SK-N-SH (cell line): ENCODE measurements at regions not wholly inside any gene's neighbourhood (a gene's known extent, or its start where the extent isn't known, plus 50 kb on each side); places are given as distances from the start of the nearest gene placed in this dataset.

Experiments used
- CTCF ChIA-PET: fragments of 300-600, 350-600 bp; formaldehyde crosslinking; extraction: SDS; loops from one replicate; lab custom pipeline; 2021; lab: Yijun Ruan, JAX
- POLR2A ChIA-PET: fragments of 350-600 bp; sonication (Branson Sonifier 250); formaldehyde crosslinking; extraction: SDS; loops from one replicate; lab custom pipeline; 2020; ENCODE audit warnings: antibody characterized with exemption, inconsistent platforms; lab: Yijun Ruan, JAX
- DNase-seq: peaks from one replicate; pipeline ENCODE4 v3.0.0; 2012
- H2AFZ ChIP-seq: fragments of 200-600 bp; sonication (generic); 2 replicates; pipeline ENCODE4 v1.8.1; 2016; ENCODE audit warnings: antibody characterized with exemption, mild to moderate bottlenecking, low read depth
- H3F3A ChIP-seq: fragments of 200-600 bp; sonication (generic); replicated peaks from 2 replicates; pipeline ENCODE3; 2016; ENCODE audit warnings: antibody characterized with exemption, mild to moderate bottlenecking; ENCODE audit not compliant: insufficient read depth
- H3K27ac ChIP-seq, 2 experiments: fragments of 200-500 bp in 1 of 2; fragments of 200-600 bp in 1 of 2; sonication (Bioruptor generic) in 1 of 2; sonication (generic), shearing (Covaris generic) in 1 of 2; 2 replicates each; pipeline versions ENCODE4 v1.5.1 to v1.6.1; 2014 to 2016; ENCODE audit warnings: low read depth in 2 of 2, inconsistent platforms in 1 of 2, low read length in 1 of 2, mild to moderate bottlenecking in 1 of 2, mixed read lengths in 1 of 2
- H3K27me3 ChIP-seq: fragments of 200-600 bp; sonication (generic), shearing (Covaris generic); 2 replicates; pipeline ENCODE4 v1.6.1; 2016; ENCODE audit warnings: mixed run types; ENCODE audit not compliant: insufficient read depth
- H3K36me3 ChIP-seq, 2 experiments: fragments of 200-500 bp in 1 of 2; fragments of 200-600 bp in 1 of 2; sonication (Bioruptor generic) in 1 of 2; sonication (generic) in 1 of 2; replicated peaks in 1 of 2; 2 replicates each; pipeline versions ENCODE3 to v1.5.1; 2014 to 2016; ENCODE audit warnings: low read length in 1 of 2, mild to moderate bottlenecking in 1 of 2; ENCODE audit not compliant: insufficient read depth in 2 of 2, control insufficient read depth in 1 of 2
- H3K4me1 ChIP-seq, 2 experiments: fragments of 200-500 bp in 1 of 2; fragments of 200-600 bp in 1 of 2; sonication (Bioruptor generic) in 1 of 2; sonication (generic), shearing (Covaris generic) in 1 of 2; 2 replicates each; pipeline versions ENCODE4 v1.5.1 to v1.6.1; 2014 to 2016; ENCODE audit warnings: low read depth in 1 of 2, low read length in 1 of 2, mixed run types in 1 of 2; ENCODE audit not compliant: insufficient read depth in 2 of 2, control insufficient read depth in 1 of 2
- H3K4me2 ChIP-seq: fragments of 200-600 bp; sonication (generic), shearing (Covaris generic); 2 replicates; pipeline ENCODE4 v1.6.1; 2017; ENCODE audit warnings: mixed run types
- H3K4me3 ChIP-seq, 2 experiments: fragments of 200-500 bp in 1 of 2; fragments of 200-600 bp in 1 of 2; sonication (Bioruptor generic) in 1 of 2; sonication (generic), shearing (Covaris generic) in 1 of 2; 2 replicates each; pipeline versions ENCODE4 v1.5.1 to v1.8.1; 2014 to 2016; ENCODE audit warnings: low read depth in 2 of 2, inconsistent platforms in 1 of 2, low read length in 1 of 2, mild to moderate bottlenecking in 1 of 2, mixed read lengths in 1 of 2, moderate library complexity in 1 of 2
- H3K79me2 ChIP-seq: fragments of 200-600 bp; sonication (generic); 2 replicates; pipeline ENCODE4 v1.8.1; 2017; ENCODE audit warnings: mild to moderate bottlenecking; ENCODE audit not compliant: insufficient read depth
- H3K9ac ChIP-seq: fragments of 200-600 bp; sonication (generic); 2 replicates; pipeline ENCODE4 v1.6.1; 2017; ENCODE audit warnings: mixed run types
- H3K9me2 ChIP-seq: fragments of 200-600 bp; sonication (generic); 2 replicates; pipeline ENCODE4 v1.6.1; 2017; ENCODE audit warnings: mixed run types
- H3K9me3 ChIP-seq: fragments of 200-600 bp; sonication (generic); 2 replicates; pipeline ENCODE4 v1.6.1; 2017; ENCODE audit warnings: mixed run types, mild to moderate bottlenecking, moderate library complexity
- H4K20me1 ChIP-seq: fragments of 200-600 bp; sonication (generic); 2 replicates; pipeline ENCODE4 v1.6.1; 2017; ENCODE audit warnings: mild to moderate bottlenecking, mixed run types; ENCODE audit not compliant: insufficient read depth
- CHD2 ChIP-seq: fragments of 150-350 bp; IDR thresholded peaks from 2 replicates; pipeline ENCODE4 v1.6.1; 2018; ENCODE audit warnings: low read length; ENCODE audit not compliant: partially characterized antibody
- ELF1 ChIP-seq: IDR thresholded peaks from 2 replicates; pipeline ENCODE4 v1.4.0; 2012
- EP300 ChIP-seq, 2 experiments: IDR thresholded peaks; 2 replicates each; pipeline versions ENCODE4 v1.4.0 to v1.6.1; 2012; ENCODE audit warnings: borderline replicate concordance in 1 of 2, low read depth in 1 of 2, low read length in 1 of 2
- FOSL2 ChIP-seq: IDR thresholded peaks from 2 replicates; pipeline ENCODE4 v1.4.0; 2012; ENCODE audit warnings: low read depth, mild to moderate bottlenecking, moderate library complexity, borderline replicate concordance
- FOXJ3 ChIP-seq: sonication (generic); formaldehyde crosslinking; IDR thresholded peaks from 2 replicates; pipeline ENCODE4 v1.5.1; 2020; ENCODE audit warnings: mild to moderate bottlenecking, missing genetic modification reagents
- FOXM1 ChIP-seq: IDR thresholded peaks from 2 replicates; pipeline ENCODE4 v1.4.0; 2012; ENCODE audit warnings: low read depth, mild to moderate bottlenecking
- GABPA ChIP-seq: IDR thresholded peaks from 2 replicates; pipeline ENCODE4 v1.4.0; 2012; ENCODE audit warnings: low read depth, mild to moderate bottlenecking
- GATA2 ChIP-seq: sonication (generic); formaldehyde crosslinking; IDR thresholded peaks from 2 replicates; pipeline ENCODE4 v1.5.0; 2020; ENCODE audit warnings: mild to moderate bottlenecking, missing genetic modification reagents
- IRF3 ChIP-seq: fragments of 150-350 bp; IDR thresholded peaks from 2 replicates; pipeline ENCODE4 v1.6.1; 2016; ENCODE audit warnings: mild to moderate bottlenecking, low read depth, low read length
- JUND ChIP-seq: IDR thresholded peaks from 2 replicates; pipeline ENCODE4 v1.4.0; 2012
- NFIC ChIP-seq: IDR thresholded peaks from 2 replicates; pipeline ENCODE4 v1.4.0; 2012; ENCODE audit warnings: borderline replicate concordance
- RAD21 ChIP-seq: IDR thresholded peaks from 2 replicates; pipeline ENCODE4 v1.6.1; 2012; ENCODE audit warnings: mild to moderate bottlenecking, low read length
- RXRA ChIP-seq: IDR thresholded peaks from 2 replicates; pipeline ENCODE4 v1.4.0; 2012; ENCODE audit warnings: low read depth, mild to moderate bottlenecking, borderline replicate concordance
- TAF1 ChIP-seq: IDR thresholded peaks from 2 replicates; pipeline ENCODE4 v1.6.1; 2012; ENCODE audit warnings: low read depth, mild to moderate bottlenecking, low read length, moderate library complexity, borderline replicate concordance
- TCF12 ChIP-seq: IDR thresholded peaks from 2 replicates; pipeline ENCODE4 v1.4.0; 2012
- USF1 ChIP-seq: IDR thresholded peaks from 2 replicates; pipeline ENCODE4 v1.4.0; 2012; ENCODE audit warnings: low read depth, borderline replicate concordance
- YY1 ChIP-seq: IDR thresholded peaks from 2 replicates; pipeline ENCODE4 v1.4.0; 2012; ENCODE audit warnings: low read depth, mild to moderate bottlenecking
- WGBS: methylation state at CpG from one replicate; pipeline ENCODE4 v1.1.6; 2017; ENCODE audit warnings: low lambda C conversion rate; 5-methylcytosine and 5-hydroxymethylcytosine counted together
- TF ChIP-seq, protein P1 (sequence below): IDR thresholded peaks from 2 replicates; pipeline ENCODE4 v1.6.1; 2012; ENCODE audit warnings: mild to moderate bottlenecking, low read depth, low read length, moderate library complexity
- TF ChIP-seq, protein P2 (sequence below): fragments of 150-350 bp; IDR thresholded peaks from 2 replicates; pipeline ENCODE4 v1.6.1; 2017; ENCODE audit warnings: antibody characterized with exemption, low read length, low read depth, borderline replicate concordance
- TF ChIP-seq, protein P3 (sequence below): IDR thresholded peaks from 2 replicates; pipeline ENCODE4 v1.4.0; 2012; ENCODE audit warnings: low read depth, borderline replicate concordance

GRCh38 chr1:83559129-83559840 is 439.6 kb downstream of the TTLL7 start:
- DNase-seq, result no peak
- WGBS, result 51% methylated on average over 7 of the region's 7 CpGs
- no peaks in the 10 kb centered on the region for H4K20me1 ChIP-seq
- H3K27me3 ChIP-seq, result no peaks in the 10 kb centered on the region
- no peak overlapping the region for H3K4me3 ChIP-seq
- no peaks in the 10 kb centered on the region for H3K36me3 ChIP-seq
- H3K9ac ChIP-seq, result no peak overlapping the region
- H3K79me2 ChIP-seq, result no peaks in the 10 kb centered on the region
- no peaks in the 10 kb centered on the region for H3F3A ChIP-seq
- H3K4me2 ChIP-seq, result no peak overlapping the region
- TF ChIP-seq ELF1 (no peak), USF1 (no peak), FOXM1 (no peak), EP300 (IDR thresholded peaks at IDR 0.05; ENCODE audit: borderline replicate concordance in 1 of 2, low read depth in 1 of 2, low read length in 1 of 2) (no peak), RXRA (no peak), GABPA (no peak), RAD21 (no peak), CHD2 (no peak), FOXJ3 (no peak), TCF12 (no peak), YY1 (no peak), FOSL2 (no peak), GATA2 (CRISPR knock-in tag) (no peak), TAF1 (no peak), IRF3 (no peak), NFIC (no peak), JUND (no peak)
- TF ChIP-seq, protein P1, sequence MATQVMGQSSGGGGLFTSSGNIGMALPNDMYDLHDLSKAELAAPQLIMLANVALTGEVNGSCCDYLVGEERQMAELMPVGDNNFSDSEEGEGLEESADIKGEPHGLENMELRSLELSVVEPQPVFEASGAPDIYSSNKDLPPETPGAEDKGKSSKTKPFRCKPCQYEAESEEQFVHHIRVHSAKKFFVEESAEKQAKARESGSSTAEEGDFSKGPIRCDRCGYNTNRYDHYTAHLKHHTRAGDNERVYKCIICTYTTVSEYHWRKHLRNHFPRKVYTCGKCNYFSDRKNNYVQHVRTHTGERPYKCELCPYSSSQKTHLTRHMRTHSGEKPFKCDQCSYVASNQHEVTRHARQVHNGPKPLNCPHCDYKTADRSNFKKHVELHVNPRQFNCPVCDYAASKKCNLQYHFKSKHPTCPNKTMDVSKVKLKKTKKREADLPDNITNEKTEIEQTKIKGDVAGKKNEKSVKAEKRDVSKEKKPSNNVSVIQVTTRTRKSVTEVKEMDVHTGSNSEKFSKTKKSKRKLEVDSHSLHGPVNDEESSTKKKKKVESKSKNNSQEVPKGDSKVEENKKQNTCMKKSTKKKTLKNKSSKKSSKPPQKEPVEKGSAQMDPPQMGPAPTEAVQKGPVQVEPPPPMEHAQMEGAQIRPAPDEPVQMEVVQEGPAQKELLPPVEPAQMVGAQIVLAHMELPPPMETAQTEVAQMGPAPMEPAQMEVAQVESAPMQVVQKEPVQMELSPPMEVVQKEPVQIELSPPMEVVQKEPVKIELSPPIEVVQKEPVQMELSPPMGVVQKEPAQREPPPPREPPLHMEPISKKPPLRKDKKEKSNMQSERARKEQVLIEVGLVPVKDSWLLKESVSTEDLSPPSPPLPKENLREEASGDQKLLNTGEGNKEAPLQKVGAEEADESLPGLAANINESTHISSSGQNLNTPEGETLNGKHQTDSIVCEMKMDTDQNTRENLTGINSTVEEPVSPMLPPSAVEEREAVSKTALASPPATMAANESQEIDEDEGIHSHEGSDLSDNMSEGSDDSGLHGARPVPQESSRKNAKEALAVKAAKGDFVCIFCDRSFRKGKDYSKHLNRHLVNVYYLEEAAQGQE, result no peak
- TF ChIP-seq, protein P2, sequence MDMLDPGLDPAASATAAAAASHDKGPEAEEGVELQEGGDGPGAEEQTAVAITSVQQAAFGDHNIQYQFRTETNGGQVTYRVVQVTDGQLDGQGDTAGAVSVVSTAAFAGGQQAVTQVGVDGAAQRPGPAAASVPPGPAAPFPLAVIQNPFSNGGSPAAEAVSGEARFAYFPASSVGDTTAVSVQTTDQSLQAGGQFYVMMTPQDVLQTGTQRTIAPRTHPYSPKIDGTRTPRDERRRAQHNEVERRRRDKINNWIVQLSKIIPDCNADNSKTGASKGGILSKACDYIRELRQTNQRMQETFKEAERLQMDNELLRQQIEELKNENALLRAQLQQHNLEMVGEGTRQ, result no peak
- TF ChIP-seq, protein P3, sequence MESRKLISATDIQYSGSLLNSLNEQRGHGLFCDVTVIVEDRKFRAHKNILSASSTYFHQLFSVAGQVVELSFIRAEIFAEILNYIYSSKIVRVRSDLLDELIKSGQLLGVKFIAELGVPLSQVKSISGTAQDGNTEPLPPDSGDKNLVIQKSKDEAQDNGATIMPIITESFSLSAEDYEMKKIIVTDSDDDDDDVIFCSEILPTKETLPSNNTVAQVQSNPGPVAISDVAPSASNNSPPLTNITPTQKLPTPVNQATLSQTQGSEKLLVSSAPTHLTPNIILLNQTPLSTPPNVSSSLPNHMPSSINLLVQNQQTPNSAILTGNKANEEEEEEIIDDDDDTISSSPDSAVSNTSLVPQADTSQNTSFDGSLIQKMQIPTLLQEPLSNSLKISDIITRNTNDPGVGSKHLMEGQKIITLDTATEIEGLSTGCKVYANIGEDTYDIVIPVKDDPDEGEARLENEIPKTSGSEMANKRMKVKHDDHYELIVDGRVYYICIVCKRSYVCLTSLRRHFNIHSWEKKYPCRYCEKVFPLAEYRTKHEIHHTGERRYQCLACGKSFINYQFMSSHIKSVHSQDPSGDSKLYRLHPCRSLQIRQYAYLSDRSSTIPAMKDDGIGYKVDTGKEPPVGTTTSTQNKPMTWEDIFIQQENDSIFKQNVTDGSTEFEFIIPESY, result no peak
- H3K4me1 ChIP-seq, result peaks cover 0 to 2% of the 10 kb centered on the region in 2 experiments; a peak in 1 of 4 replicates
- CTCF ChIA-PET, result interaction anchor here (1.4 kb wide), 1 partner anchor 29 kb away, joined by 3 read pairs; no protein-coding TSS in a partner anchor
- no peak overlapping the region for H2AFZ ChIP-seq
- H3K27ac ChIP-seq, result no peak overlapping the region
- no peaks in the 10 kb centered on the region for H3K9me2 ChIP-seq
- no peaks in the 10 kb centered on the region for H3K9me3 ChIP-seq
- POLR2A ChIA-PET, result interaction anchor here (0.6 kb wide), 1 partner anchor 134 kb away, joined by 3 read pairs; no protein-coding TSS in a partner anchor
